Adrenal gland (tissue), 9 donors: ENCODE measurements at regions not wholly inside any gene's neighbourhood (a gene's known extent, or its start where the extent isn't known, plus 50 kb on each side); places are given as distances from the start of the nearest gene placed in this dataset.

ENCODE experiments used
- DNase-seq, 7 donors: peaks; one replicate each; pipeline ENCODE4 v3.0.0-alpha.2; 2019 to 2020
- H3K27ac ChIP-seq, 5 donors: fragments of 200-600 bp; sonication (generic) in 4 of 5; 1 replicate in 3 of 5; 2 replicates in 2 of 5; pipeline versions ENCODE4 v1.5.1 to v1.8.0; 2016 to 2020; ENCODE audit warnings: mild to moderate bottlenecking in 1 of 5
- H3K27me3 ChIP-seq: fragments of 200-600 bp; 2 replicates; pipeline ENCODE4 v1.8.0; 2021
- H3K36me3 ChIP-seq, 2 donors: fragments of 200-600 bp; replicated peaks in 1 of 2; 1 replicate in 1 of 2; 2 replicates in 1 of 2; pipeline versions ENCODE4 v1.5.1 to v1.8.0; 2018 to 2022
- H3K4me1 ChIP-seq, 2 donors: fragments of 200-600 bp; replicated peaks in 1 of 2; 1 replicate in 1 of 2; 2 replicates in 1 of 2; pipeline versions ENCODE4 v1.5.1 to v1.8.0; 2018 to 2021
- H3K4me3 ChIP-seq, 4 donors: fragments of 200-600 bp; sonication (generic) in 3 of 4; one replicate each; pipeline ENCODE4 v1.5.1; 2016 to 2018
- H3K9me3 ChIP-seq, 3 donors: fragments of 200-600 bp; sonication (generic) in 1 of 3; replicated peaks in 1 of 3; 1 replicate in 2 of 3; 2 replicates in 1 of 3; pipeline versions ENCODE4 v1.5.1 to v1.8.0; 2016 to 2021
- POLR2A ChIP-seq, 2 donors: fragments of 450-650 bp; IDR thresholded peaks; one replicate each; pipeline ENCODE4 v1.6.1; 2017; ENCODE audit warnings: antibody characterized with exemption in 2 of 2, mild to moderate bottlenecking in 2 of 2, moderate library complexity in 1 of 2
- WGBS, 4 donors: extraction: QIAGEN DNeasy Blood & Tissue Kit in 2 of 4; methylation state at CpG; one replicate each; pipeline versions ENCODE4 v1.1.5 to v1.1.7; 2013 to 2017; 5-methylcytosine and 5-hydroxymethylcytosine counted together
- intact Hi-C, 2 donors: fragments of 100-400 bp; cut with DNase I; formaldehyde crosslinking; loops; one replicate each; pipeline versions ENCODE4 v1.14.1 to v1.15.0; 2022 to 2023
- TF ChIP-seq, protein P1 (sequence below), 6 experiments: fragments of 450-650 bp in 4 of 6; fragments of 200-600 bp in 2 of 6; sonication (generic) in 1 of 6; IDR thresholded peaks; 1 replicate in 5 of 6; 2 replicates in 1 of 6; pipeline versions ENCODE4 v1.5.1 to v1.8.0; 2016 to 2021; ENCODE audit warnings: antibody characterized with exemption in 6 of 6, mild to moderate bottlenecking in 2 of 6, moderate library complexity in 1 of 6
- donor health status: healthy with polysubstance abuse.
- donor health status: Bipolar disorder and iron deficiency.
- donor health status: DM: yes; HTN: yes; CAD: no.
- donor health status: DM: no; HTN: no; CAD: no.
- donor health status: DM: no; HTN: no; CAD: no.

DNA sequence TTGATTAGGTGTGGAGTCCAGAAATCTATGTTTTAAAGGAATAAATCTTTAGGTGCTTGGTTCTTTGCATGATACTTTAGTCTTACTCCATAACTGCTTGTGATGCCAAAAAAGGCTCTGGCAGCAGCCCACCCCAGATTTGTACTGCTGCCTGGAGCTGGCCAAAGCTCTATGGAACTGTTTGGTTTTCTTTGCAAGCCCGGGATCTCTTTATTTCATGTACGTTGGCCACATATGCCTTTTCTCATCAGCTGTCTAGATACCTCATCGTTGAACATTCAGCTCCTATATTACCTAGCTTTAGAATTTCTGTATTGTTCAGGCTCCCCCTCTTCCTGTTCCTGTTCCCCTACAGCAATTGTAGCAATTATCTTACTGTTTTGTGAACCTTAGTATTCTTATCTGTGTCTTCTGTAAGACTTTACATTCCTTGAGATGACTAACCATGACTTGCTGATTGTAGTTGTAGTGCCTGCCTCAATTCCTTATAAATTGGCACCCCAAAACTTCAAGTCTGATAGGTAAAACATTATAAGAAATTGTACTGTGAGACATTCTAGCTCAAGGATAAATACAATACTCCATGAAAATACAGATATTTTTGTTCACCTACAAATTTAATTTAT lies 199.4 kb upstream of the GPRIN3 start:
- Histone ChIP-seq H3K4me1 (no peaks in the 10 kb centered on the region), H3K4me3 (no peak overlapping the region), H3K36me3 (no peaks in the 10 kb centered on the region), H3K9me3 (no peaks in the 10 kb centered on the region), H3K27ac (no peak overlapping the region), H3K27me3 (no peaks in the 10 kb centered on the region)
- 71 to 85% (median 83%) methylated on average over 3 of the region's 3 CpGs for WGBS, 4 donors
- no peak for DNase-seq
- TF ChIP-seq, protein P1, sequence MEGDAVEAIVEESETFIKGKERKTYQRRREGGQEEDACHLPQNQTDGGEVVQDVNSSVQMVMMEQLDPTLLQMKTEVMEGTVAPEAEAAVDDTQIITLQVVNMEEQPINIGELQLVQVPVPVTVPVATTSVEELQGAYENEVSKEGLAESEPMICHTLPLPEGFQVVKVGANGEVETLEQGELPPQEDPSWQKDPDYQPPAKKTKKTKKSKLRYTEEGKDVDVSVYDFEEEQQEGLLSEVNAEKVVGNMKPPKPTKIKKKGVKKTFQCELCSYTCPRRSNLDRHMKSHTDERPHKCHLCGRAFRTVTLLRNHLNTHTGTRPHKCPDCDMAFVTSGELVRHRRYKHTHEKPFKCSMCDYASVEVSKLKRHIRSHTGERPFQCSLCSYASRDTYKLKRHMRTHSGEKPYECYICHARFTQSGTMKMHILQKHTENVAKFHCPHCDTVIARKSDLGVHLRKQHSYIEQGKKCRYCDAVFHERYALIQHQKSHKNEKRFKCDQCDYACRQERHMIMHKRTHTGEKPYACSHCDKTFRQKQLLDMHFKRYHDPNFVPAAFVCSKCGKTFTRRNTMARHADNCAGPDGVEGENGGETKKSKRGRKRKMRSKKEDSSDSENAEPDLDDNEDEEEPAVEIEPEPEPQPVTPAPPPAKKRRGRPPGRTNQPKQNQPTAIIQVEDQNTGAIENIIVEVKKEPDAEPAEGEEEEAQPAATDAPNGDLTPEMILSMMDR (IDR thresholded peaks at IDR 0.05): no peak
- TF ChIP-seq POLR2A (IDR thresholded peaks at IDR 0.05): no peak
- intact Hi-C loops: no loop called here

DNA sequence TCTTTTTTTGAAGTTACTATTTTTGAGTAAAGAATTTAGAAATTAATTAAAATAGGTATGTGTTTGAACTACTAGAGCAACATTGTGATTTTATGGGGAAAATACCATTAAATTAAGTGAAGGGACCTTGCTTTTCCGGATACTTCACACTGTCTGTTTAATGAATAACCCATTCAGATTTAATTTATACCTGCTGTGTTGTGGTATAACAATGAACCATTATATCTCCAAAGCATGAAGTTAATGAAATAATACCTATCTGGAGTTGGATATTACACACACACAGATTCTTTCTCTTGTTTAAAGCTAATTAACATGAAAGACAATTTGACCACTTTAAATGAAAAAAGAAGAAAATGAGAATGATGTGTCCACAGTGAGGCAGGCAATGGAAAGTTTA lies 195.0 kb upstream of the GPRIN3 start:
- Histone ChIP-seq H3K9me3 (no peaks in the 10 kb centered on the region), H3K4me3 (no peak overlapping the region), H3K27me3 (no peaks in the 10 kb centered on the region), H3K4me1 (peaks cover 0 to 6% of the 10 kb centered on the region in 2 donors), H3K27ac (no peak overlapping the region), H3K36me3 (no peaks in the 10 kb centered on the region)
- 85 to 100% (median 97%) methylated on average over 1 of the region's 1 CpG for WGBS, 4 donors
- intact Hi-C loops: no loop called here
- DNase-seq: no peak
- TF ChIP-seq, protein P1 (IDR thresholded peaks at IDR 0.05): no peak
- no peak for TF ChIP-seq POLR2A (IDR thresholded peaks at IDR 0.05)

DNA sequence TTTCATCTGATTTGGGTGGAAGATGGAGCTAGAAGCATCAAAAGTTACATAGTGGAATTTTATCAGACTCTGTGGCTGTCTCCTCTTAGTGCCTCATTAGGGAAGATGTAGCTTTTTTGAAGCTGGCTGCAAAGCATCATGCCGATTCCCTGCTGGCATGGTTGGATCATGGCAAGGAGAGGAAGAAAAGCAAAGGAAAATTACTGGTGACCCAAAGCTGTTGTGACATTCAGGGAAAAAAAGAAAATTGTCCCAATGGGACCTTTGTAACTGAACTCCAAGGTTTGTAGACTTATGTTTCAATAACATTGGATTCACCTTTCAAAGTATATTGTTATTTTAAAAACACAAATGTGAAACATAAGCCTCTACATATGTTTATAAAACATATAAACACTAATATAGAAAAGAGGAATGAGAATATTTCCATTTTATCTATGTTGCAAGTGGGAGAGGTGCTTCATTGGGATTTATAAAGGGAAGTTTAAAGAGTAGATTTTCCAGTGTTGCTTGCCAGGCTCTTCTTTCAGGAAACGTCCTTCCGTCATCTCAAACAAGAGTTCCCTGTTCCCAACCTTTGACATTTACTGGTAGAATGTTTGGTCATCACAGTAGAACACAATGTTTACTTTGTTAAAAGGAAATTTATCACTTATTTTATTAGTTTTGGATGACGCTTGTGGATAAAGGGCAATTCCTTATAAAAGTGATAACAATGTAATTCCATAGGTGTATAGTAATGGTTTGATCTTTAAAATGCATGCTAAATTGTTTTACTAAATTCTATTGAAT lies 190.1 kb upstream of the GPRIN3 start:
- DNase-seq: no peak
- 55 to 66% (median 56%) methylated on average over 4 of the region's 4 CpGs for WGBS, 4 donors
- no peak overlapping the region for H3K27ac ChIP-seq
- H3K4me1 ChIP-seq: peaks cover 0 to 8% of the 10 kb centered on the region in 2 donors
- intact Hi-C loops: no loop called here
- no peak for TF ChIP-seq POLR2A (IDR thresholded peaks at IDR 0.05)
- TF ChIP-seq, protein P1 (IDR thresholded peaks at IDR 0.05): no peak
- no peaks in the 10 kb centered on the region for H3K27me3 ChIP-seq
- no peak overlapping the region for H3K4me3 ChIP-seq
- H3K36me3 ChIP-seq: no peaks in the 10 kb centered on the region
- H3K9me3 ChIP-seq: no peaks in the 10 kb centered on the region

DNA sequence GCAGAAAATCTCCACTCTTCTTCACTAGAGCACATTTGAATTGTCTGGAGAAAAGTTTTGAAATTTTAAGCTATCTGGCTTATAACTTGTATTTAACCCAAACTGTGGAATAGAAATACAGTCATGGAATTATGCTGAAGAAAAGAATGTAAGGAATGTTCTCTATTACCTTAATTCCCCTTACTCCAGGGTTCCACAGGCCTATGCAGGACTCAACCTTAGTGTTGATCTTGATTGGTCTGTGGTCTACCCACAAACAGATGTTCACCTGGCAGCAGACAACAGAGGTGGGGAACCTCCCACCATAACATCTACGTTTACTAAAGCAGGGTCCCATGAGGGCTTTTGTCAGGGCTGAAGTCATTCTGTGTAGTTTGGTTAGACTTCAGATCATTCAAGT lies 189.3 kb upstream of the GPRIN3 start:
- WGBS, 4 donors: 67 to 80% (median 76%) methylated on average over 1 of the region's 1 CpG
- H3K27ac ChIP-seq: no peak overlapping the region
- H3K27me3 ChIP-seq: no peaks in the 10 kb centered on the region
- no peak for TF ChIP-seq POLR2A (IDR thresholded peaks at IDR 0.05)
- intact Hi-C loops: no loop called here
- no peak overlapping the region for H3K4me3 ChIP-seq
- H3K4me1 ChIP-seq: peaks cover 0 to 14% of the 10 kb centered on the region in 2 donors
- H3K36me3 ChIP-seq: no peaks in the 10 kb centered on the region
- H3K9me3 ChIP-seq: no peaks in the 10 kb centered on the region
- no peak for DNase-seq
